D341Med (cell line): ENCODE measurements at regions not wholly inside any gene's neighbourhood (a gene's known extent, or its start where the extent isn't known, plus 50 kb on each side); places are given as distances from the start of the nearest gene placed in this dataset.
"Not testable (repeated sequence)": the region's sequence is repeated elsewhere in the genome, so short reads cannot be mapped to it uniquely, and the experiment has no call there.

Experiments used
- DNase-seq: peaks from one replicate; pipeline ENCODE4 v3.0.0; 2012; ENCODE audit warnings: low spot score

DNA sequence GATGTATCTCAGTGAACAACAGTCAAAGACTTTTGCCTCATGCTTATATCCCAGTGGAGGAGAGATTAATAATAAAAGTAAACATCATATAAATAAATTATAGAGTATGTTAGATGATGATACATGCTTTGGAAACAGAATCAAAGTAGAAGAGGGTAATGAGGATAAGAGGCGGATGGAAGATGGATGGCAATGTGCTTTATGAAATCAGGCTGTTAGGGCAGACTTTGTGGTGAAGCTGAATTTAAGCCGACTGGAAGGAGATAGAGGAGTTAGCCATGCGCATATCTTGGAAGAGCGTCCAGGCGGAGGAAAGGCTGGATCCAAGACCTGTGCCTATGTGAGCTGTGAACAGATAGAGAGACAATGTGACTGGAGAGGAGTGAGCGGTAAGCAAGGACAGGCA is 74.9 kb upstream of the GUCY1A1 start:
- DNase-seq, result no peak

DNA sequence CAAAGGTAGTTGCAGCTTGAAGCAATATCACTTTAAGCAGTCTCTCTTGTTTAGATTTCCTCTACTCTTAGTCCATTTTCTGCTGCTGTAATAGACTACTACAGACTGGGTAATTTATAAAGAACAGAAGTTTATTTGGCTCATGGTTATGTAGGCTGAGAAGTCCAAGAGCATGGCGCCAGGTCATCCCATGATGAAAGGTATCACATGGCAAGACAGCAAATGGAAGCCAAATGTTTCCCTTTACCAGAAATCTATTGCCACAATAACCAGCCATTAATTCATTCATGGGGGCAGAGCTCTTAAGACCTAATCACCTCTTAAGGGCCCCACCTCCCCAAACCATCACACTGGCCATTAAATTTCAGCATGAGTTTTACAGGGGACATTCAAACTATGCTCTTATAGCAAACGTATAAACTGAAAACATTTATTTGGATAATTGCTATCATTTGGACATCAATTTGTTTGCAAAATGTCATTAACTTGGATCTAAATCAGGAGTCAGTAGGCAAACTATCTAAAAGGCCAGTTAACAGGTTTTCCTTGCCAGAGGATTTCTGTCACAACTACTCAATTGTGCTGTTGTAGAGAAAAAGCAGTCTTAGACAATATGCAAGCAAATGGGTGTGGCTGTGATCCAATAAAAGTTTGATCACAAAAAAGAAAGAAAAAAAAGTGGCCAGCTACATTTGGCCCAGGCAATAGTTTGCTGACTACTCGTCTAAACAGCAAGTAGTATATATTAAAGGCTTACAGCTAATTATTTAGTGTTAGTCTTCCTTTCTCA is 75.7 kb upstream of the GUCY1A1 start:
- DNase-seq, result no peak

DNA sequence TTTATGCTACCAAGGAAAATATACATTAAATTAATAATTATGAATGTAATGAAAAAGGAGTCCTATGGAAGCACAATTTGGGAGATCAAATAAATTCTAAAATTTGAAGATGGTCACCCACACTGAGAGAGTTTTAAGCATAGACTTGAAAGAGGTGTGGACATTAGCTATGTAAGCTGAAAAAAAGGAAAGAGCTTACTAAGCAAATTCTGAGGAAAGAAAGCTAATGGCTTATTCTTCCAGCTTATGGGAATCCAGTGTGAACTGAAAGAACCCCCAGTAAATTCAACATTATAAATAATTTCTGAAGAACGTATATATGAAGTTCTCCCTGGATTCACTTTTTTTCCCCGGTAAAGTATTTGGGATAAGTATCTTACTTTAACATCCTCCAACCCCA is 78.2 kb upstream of the GUCY1A1 start:
- DNase-seq, result no peak

DNA sequence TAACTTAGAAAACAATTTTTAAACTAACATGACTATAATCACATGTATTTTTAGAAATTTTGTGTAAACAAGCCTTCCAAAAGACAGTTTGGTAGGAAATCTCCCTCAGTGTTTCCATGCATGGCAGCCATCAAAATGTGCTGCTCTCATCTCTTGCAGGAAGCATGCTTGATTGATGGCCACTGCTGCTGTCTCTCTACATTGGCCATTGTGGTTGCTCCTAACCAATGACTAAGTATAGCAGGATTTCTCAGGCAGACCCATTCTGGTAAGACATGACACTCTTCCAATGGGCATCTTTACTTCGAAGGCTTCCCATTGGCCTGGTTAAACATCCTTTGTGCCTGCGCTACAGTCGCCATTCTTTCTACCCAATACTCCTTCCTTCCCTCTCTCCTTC is 78.9 kb upstream of the GUCY1A1 start:
- no peak for DNase-seq

DNA sequence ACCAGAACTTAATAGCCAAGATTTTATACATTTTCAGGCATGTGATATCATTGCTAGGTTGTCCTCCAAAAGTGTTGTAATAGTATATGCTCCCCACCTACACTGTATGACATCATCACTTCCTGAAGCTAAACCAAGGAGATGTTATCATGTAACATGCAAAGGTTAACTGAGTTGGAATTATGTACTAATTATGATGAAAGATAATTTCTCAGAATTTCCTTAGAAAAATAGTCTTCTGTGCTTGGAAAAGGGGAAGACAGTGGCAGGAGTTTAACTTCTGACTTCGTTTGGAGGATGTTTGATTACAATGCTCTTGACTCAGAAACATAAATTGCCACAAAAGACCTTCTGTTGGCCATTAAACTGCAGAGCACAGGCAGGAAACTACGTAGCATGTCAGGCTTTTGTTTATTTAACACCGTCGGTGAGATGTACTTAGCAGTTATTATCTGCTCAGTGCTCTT is 83.6 kb upstream of the GUCY1A1 start:
- DNase-seq, result no peak

DNA sequence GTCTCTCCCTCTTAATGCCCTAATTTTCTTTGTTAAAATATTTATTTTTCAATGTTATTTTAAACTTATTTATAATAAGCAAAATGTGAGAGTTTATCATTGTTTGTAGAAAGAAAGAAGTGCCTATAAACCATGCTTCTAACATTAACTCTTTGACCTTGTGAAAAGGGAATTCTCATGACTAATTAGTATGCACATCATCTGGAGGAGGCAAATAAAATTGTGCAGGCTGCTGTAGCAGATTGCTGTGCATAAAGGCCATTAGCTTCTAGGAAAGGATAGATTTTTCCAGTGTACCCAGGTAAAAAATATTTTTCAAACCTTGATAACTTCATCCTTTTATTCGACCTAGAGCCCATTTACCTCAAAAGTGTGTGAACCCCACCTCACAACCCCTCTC is 84.6 kb upstream of the GUCY1A1 start:
- no peak for DNase-seq

DNA sequence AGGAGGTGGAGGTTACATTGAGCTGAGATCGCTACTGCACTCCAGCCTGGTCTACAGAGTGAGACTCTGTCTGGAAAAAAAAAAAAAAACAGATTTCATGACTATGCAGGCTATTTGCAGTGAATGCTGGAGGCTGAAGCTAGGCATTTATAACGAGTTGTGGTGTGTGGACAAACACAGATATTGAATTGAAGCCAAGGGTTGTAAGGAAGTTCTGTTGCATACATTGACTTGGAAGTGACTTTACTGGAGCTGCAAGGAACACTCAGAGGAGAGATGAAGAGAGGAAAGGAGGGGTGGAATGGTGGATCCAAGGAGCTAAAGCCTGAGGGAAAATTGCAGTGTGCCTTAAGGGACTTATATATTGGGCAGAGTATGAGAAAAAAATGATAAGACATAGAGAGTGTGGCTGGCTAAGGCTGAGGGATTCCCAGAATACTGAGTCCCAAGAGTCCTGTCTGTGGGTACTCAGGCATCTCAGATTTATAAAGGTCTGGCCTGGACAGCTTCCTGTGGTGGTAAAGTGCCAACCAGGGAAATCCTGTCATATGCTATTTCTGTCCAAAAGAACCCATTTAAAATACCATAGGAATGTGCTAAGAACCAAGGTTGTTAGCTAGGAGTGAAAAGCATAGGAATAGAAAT is 87.8 kb upstream of the GUCY1A1 start:
- no peak for DNase-seq

DNA sequence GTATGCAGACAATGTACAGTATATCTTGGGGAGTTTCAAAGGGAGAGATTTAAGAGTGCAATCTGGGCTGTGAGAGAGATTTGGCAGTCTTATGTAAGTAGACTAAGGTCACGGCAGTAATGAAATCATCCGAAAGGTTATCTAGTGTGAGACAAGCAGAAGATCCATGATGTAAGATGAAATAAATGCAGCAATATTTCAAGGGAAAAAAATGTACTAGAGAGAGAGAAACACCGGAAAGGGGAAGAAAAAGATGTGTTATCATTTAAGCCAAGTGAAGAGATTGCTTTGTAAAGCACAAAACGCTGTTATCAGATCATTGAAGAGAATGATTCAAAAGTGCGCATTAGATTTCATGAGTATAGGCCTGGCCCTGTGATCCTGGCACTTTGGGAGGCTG is 88.4 kb upstream of the GUCY1A1 start:
- no peak for DNase-seq

DNA sequence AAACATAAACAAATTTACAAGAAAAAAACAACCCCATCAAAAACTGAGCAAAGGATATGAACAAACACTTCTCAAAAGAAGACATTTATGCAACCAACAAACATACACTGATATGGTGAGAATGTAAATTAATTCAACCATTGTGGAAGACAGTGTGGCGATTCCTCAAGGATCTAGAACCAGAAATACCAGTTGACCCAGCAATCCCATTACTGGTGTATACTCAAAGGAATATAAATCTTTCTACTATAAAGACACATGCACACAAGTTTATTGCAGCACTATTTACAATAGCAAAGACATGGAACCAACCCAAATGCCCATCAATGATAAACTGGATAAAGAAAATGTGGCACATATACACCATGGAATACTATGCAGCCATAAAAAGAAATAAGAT is 92.3 kb upstream of the GUCY1A1 start:
- DNase-seq, result not testable (repeated sequence)

DNA sequence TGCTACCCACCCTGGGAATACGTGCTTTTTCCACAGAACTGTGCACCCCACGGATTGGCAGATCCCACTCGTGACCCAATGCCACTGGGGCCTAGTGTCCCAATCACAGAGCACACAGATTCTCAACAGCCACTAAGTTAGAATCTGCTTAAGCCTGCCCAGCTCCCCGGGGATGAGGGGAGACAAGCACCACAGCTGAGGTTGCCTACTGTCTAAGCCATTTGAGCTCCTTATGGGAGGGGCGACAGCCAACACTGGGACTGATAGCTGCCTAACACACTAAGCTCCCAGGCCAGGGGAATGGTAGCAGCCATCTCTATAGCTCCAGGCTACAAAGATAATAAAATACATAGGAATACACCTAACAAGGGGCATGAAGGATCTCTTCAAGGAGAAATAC is 93.5 kb upstream of the GUCY1A1 start:
- peak; percentile 47 for DNase-seq

DNA sequence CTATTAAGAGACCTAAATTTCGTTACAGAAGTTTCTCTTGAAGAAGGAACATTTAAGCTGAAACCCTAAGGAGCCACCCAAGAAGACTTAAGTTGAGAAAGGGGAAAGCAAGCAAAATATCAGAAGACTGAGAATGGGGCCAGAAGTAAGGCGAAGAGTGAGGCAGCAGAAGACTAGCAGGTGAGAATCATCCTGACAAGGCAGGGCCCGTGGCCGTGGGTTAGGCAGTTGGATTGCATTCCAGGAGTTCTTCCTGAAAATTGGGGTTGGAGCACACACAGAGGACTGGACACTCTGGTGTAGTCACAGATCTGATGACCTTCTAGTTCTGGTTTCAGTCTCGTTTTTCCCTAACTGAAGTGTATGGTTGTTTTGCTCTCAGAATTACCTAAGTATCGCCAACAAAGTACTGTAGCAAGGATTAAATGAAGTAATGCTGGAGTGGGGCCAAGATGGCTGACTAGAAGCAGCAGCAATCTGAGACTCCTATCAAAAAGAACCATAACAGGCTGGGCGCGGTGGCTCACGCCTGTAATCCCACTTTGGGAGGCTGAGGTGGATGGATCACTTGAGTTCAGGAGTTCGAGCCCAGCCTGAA is 94.4 kb upstream of the GUCY1A1 start:
- DNase-seq, result no peak

DNA sequence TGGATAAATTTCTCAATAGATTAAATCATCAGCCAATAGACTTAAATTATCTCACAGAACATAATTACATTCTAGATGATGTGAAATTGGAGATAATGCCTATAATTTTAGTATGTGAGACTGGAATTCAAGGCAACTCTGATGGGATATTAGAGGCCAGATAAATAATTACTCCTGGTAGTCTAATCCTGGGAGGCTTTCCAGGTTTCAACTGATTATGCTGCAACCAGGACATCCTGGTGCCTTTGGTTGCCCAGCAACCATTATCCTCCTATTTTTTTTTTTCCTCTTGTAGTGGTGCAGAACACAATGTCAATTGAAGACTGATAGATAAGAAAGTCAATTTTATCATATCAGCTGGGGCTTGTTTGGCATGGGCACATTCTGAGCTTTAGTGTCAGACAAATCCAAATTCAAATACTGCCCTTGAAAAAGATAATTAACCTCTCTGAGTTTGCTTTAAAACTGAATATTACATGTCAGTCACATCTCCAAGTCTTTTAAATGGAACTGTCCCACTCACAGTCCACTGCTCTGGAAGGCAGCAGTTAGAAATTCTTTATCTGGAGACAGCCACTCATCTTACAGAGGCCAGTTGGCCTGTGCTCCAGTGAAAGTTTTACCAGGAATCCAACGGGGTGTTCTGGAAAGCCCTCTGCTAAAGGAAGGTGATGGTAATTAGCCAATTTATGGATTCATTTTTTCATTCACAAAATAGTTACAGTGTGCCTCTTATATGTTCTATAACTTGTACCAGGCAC is 95.3 kb upstream of the GUCY1A1 start:
- peak; percentile 73 for DNase-seq

DNA sequence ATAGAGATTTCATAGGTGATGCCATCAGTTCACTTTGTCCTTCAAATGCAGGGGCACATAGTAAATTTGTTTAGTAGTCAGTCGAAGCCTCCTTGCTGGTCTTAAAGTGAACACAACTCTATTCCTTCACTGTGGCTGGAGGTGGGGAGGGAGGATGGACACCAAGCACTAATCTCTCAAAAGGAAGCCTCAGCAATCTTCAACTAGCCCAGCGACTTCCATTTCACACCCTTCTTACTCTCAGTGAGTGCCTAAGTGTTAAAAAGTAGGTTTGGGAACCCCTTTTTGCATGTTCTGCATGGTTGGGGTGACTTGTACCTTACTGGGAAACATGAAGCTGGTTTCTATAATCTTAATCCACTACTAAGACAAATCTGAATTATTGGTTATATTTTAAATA is 96.0 kb upstream of the GUCY1A1 start:
- no peak for DNase-seq

DNA sequence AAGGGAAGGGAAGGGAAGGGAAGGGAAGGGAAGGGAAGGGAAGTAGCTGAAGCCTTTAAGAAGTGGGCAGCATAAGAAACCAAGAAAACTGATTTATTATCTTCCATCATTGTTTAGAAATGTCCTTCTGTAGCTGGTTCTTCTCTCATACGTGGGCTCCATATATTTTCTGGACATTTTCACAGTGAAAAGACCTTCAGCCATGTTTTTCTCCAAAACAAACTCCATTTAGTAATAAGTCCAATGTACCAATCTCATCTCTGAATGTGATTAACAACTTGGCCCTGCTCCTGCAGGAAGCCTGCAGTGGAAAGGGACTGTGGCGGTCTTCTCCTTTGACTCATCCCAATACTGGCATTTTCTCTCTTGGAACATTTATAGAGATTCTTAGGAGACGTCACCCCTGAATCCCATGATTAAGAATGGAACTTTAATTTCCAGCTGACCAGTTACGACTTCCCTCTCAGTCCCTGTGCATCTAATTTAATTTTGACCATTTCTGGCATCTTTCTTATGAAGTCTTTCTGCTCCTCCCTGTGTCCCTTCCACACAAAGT is 96.6 kb upstream of the GUCY1A1 start:
- no peak for DNase-seq

DNA sequence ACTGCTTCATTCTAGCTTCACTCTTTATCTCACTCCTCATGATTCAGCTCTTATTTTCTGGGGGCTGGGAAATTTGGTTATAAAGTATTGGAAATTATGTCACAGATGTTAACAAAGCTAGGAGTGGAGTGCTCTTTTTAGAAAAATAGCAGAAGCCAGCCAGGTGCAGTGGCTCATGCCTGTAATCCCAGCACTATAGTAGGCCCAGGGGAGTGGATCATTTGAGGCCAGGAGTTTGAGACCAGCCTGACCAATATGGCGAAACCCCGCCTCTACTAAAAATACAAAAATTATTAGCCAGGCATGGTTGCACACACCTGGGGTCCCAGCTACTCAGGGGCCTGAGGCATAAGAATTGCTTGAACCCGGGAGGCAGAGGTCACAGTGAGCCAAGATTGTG is 97.2 kb upstream of the GUCY1A1 start:
- no peak for DNase-seq

DNA sequence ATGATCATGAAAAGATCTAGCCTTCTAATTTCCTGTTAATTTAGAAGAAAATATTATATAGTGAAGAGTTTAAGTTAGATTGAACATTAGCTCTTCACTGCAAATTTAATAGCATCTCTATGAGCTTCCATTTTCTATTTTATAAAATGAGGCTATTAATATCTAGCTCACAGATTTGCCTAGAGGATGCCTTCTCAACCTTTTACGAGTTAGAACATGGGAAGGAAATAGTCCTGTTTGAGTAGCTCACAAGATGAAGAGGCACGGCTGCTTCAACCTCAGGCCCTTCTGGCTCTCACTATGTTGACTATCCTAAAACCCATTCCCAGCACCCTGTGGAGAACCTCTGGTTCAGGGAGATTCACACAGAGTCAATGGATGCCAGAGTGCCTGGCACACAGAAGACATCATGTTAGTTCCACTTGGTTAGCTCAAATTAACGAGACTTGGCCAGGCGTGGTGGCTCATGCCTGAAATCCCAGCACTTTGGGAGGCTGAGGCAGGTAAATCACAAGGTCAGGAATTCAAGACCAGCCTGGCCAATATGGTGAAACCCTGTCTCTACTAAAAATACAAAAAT is 97.9 kb upstream of the GUCY1A1 start:
- DNase-seq, result no peak

DNA sequence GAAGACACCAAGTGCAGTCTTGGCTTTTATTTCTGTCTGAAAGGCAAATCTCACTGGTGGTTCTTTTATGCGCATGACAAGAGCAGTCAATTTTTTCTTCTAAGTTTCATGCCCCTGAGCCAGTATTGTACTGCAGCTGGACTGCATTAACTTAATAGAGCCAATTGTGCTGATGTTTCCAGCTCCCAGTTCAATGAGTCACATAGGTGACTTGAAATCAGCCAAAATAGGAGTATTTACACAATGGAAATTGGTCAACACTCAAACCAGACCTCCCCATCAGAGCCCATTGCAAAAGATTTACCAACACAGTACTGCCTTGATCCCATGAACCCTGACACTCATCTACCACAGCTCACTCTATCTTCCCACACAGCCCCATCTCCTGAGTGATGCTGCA is 100.3 kb upstream of the GUCY1A1 start:
- no peak for DNase-seq

DNA sequence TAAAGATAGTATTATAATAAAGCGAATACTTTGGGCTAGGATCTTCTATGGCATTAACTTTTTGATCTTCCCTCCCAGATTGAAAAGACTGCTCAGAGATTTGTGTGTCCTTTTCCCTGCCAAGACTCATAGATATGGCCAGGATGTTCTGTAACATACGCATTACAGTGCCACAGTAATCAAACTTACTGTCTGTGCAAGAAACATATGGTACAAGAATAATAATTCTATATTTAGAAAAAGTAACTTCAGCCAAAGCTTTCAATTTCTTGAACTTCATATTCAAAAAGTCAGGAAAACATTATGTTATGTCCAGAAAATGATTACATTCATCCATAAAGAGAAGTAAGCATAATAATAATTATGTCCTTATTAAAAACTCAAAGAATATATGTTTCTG is 100.9 kb upstream of the GUCY1A1 start:
- no peak for DNase-seq

DNA sequence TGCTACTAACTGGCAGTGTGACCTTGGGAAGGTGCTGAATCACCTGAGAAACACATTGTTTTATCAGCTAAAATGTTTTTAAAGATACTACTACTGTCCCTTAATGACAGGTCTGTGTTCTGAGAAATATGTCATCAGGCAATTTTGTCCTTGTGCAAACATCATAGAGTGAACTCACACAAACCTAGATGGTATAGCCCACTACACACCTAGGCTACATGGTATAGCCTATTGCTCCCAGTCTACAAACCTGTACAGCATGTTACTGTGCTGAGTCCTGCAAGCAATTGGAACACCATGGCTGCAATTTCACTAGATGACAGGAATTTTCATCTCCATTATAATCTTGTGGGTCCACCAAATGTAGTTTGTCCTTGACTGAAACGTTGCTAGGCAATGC is 101.3 kb upstream of the GUCY1A1 start:
- no peak for DNase-seq

DNA sequence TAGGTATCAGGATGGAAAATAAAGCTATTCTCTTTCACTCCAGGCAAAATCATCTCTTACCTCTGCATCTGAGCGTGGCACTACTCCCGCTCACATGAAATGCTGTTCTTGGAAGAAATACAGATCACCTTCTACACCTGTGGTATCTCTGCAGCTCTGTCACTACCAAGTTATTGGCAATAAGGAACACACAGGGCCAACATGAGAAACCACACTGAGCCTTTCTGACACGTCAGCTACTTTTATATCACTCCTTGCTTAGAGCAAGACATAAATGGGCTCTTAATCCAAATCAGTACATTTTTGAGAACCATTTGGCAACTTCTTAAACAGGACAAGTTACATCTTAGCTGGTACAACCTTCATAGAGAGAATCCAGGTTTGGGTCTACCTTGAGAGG is 101.8 kb upstream of the GUCY1A1 start:
- DNase-seq, result no peak

DNA sequence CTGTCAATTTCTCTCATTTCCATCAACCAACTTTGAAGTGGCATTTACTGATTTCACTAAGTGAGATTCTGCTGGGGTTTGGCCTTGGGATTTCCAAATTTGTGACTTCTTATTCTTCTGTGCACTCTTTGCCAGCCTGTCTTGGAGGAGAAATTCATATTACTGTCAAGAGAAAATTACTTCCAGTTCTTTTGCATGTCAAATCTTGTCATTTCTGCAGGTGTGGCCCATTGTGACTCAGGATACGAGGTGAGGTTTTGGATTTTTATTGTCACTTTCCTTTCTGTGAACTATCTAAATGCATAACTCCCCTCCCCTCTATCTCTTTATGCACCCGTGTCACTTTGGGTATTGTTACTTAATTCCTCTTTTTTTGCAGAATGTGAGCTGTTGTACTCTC is 102.6 kb upstream of the GUCY1A1 start:
- DNase-seq, result no peak

DNA sequence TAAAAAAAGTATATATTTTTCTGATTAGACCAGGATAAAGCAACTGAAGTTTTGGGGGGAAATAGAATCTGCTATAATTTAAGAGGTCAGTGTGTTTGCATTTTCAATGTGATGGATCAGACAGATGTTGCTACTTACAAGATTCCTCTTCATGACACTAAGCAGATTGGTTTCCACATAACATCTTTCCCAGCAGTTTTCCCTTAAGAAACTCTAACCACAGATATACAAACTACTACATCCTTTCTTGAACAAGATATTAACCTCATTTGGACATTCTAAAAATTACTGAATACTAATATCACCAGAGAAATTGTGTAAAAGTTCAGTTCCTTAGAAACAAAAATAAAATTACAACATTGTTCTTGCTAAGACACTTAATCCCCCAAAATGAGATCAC is 106.7 kb upstream of the GUCY1A1 start:
- DNase-seq, result no peak
